HepG2 (cell line): ENCODE measurements at regions not wholly inside any gene's neighbourhood (a gene's known extent, or its start where the extent isn't known, plus 50 kb on each side); places are given as distances from the start of the nearest gene placed in this dataset.

Source experiments
- ATAC-seq: fragments of 200-7000 bp; cut with Tn5 transposase; 3 replicates; pipeline ENCODE4 v1.9.1; 2020; ENCODE audit warnings: mild to moderate bottlenecking, moderate library complexity
- BruUV-seq: library from RNA; stranded (reverse); fragments of 400-500 nt; replicated peaks from 2 replicates; lab custom pipeline; 2021; lab: Mats Ljungman, UMichigan
- CTCF ChIA-PET: fragments of 300-600 bp; formaldehyde crosslinking; extraction: SDS; loops from one replicate; lab custom pipeline; 2021; ENCODE audit warnings: low total read pairs, inconsistent platforms, low intra/inter-chr PET ratio; lab: Yijun Ruan, JAX
- POLR2A ChIA-PET: fragments of 350-600 bp; sonication (Branson Sonifier 250); formaldehyde crosslinking; loops from one replicate; lab custom pipeline; 2020; ENCODE audit warnings: antibody characterized with exemption, inconsistent platforms; lab: Yijun Ruan, JAX
- DNase-seq: peaks from one replicate; pipeline ENCODE4 v3.0.0-alpha.2; 2015; ENCODE audit warnings: low spot score
- FAIRE-seq: peaks from 3 replicates; lab custom pipeline; 2011; peaks lifted over from hg19 to GRCh38; lab: Jason Lieb, UNC
- H2AFZ ChIP-seq: one replicate; pipeline ENCODE4 v1.6.1; 2011; ENCODE audit warnings: low read length, inconsistent platforms
- H3K27ac ChIP-seq: fragments of 300-600 bp; 3 replicates; pipeline ENCODE4 v1.8.0; 2011; ENCODE audit warnings: mixed run types, mild to moderate bottlenecking, mixed read lengths, low read length, inconsistent platforms; ENCODE audit not compliant: insufficient read depth; ENCODE audit errors: extremely low read length
- H3K27me3 ChIP-seq, 2 experiments: fragments of 200-600 bp in 1 of 2; 2 replicates in 1 of 2; 3 replicates in 1 of 2; pipeline versions ENCODE4 v1.6.0 to v1.8.0; 2011; ENCODE audit warnings: low read length in 2 of 2, mild to moderate bottlenecking in 2 of 2, moderate library complexity in 2 of 2, inconsistent platforms in 1 of 2; ENCODE audit not compliant: insufficient read depth in 2 of 2, control insufficient read depth in 1 of 2
- H3K36me3 ChIP-seq, 2 experiments: fragments of 200-600 bp in 1 of 2; replicated peaks in 1 of 2; 2 replicates in 1 of 2; 3 replicates in 1 of 2; pipeline versions ENCODE4 v1.5.1 to v1.8.0; 2011; ENCODE audit warnings: low read length in 2 of 2, inconsistent platforms in 1 of 2; ENCODE audit not compliant: insufficient read depth in 2 of 2, control insufficient read depth in 1 of 2
- H3K4me1 ChIP-seq: 2 replicates; pipeline ENCODE4 v1.5.1; 2012; ENCODE audit warnings: low read length, inconsistent platforms; ENCODE audit not compliant: insufficient read depth
- H3K4me2 ChIP-seq: 2 replicates; pipeline ENCODE4 v1.6.0; 2011; ENCODE audit warnings: low read depth, low read length, inconsistent platforms
- H3K4me3 ChIP-seq, 3 experiments: fragments of 200-600 bp in 1 of 3; sonication (generic), shearing (Covaris generic) in 1 of 3; replicated peaks in 1 of 3; 2 replicates each; pipeline ENCODE4 v1.5.1; 2011 to 2016; ENCODE audit warnings: low read length in 3 of 3, inconsistent platforms in 2 of 3, low read depth in 2 of 3, mild to moderate bottlenecking in 2 of 3, control low read depth in 1 of 3, mixed read lengths in 1 of 3; ENCODE audit not compliant: insufficient read depth in 1 of 3
- H3K79me2 ChIP-seq: one replicate; pipeline ENCODE4 v1.6.1; 2011; ENCODE audit warnings: low read length, inconsistent platforms; ENCODE audit not compliant: insufficient read depth
- H3K9ac ChIP-seq: 2 replicates; pipeline ENCODE4 v1.6.0; 2011; ENCODE audit warnings: mild to moderate bottlenecking, low read depth, low read length, inconsistent platforms; ENCODE audit not compliant: insufficient read depth
- H3K9me3 ChIP-seq: 2 replicates; pipeline ENCODE4 v1.5.1; 2012; ENCODE audit warnings: mild to moderate bottlenecking, low read length
- H4K20me1 ChIP-seq: 2 replicates; pipeline ENCODE4 v1.6.0; 2011; ENCODE audit warnings: inconsistent platforms, mild to moderate bottlenecking, low read length, moderate library complexity; ENCODE audit not compliant: insufficient read depth
- STAG1 ChIP-seq: sonication (generic); formaldehyde crosslinking; IDR thresholded peaks from 2 replicates; pipeline ENCODE4 v1.4.0; 2020; ENCODE audit warnings: missing genetic modification reagents
- ZNF160 ChIP-seq: sonication (generic); formaldehyde crosslinking; IDR thresholded peaks from 2 replicates; pipeline ENCODE4 v1.8.0; 2022; ENCODE audit warnings: mild to moderate bottlenecking, inconsistent platforms, missing genetic modification reagents
- WGBS: methylation state at CpG from one replicate; pipeline ENCODE4 v1.1.6; 2017; ENCODE audit warnings: low lambda C conversion rate; 5-methylcytosine and 5-hydroxymethylcytosine counted together
- in situ Hi-C: cut with HindIII; loops from 2 replicates; pipeline ENCODE4 v1.10.0; 2017; ENCODE audit warnings: low pct_unique_long_range_greater_than_20kb; ENCODE audit not compliant: extremely low pct_ligation_motif_present
- intact Hi-C: fragments of 100-400 bp; cut with micrococcal nuclease; formaldehyde crosslinking; loops from one replicate; pipeline ENCODE4 v1.10.0; 2022; ENCODE audit not compliant: unreplicated experiment
- TF ChIP-seq, protein P1 (sequence below): sonication (generic); formaldehyde crosslinking; IDR thresholded peaks from 2 replicates; pipeline ENCODE4 v1.4.0; 2020; ENCODE audit warnings: mild to moderate bottlenecking, missing genetic modification reagents
- TF ChIP-seq, protein P2 (sequence below): sonication (generic); formaldehyde crosslinking; IDR thresholded peaks from 2 replicates; pipeline ENCODE4 v1.5.0; 2020; ENCODE audit warnings: mild to moderate bottlenecking, missing genetic modification reagents

DNA sequence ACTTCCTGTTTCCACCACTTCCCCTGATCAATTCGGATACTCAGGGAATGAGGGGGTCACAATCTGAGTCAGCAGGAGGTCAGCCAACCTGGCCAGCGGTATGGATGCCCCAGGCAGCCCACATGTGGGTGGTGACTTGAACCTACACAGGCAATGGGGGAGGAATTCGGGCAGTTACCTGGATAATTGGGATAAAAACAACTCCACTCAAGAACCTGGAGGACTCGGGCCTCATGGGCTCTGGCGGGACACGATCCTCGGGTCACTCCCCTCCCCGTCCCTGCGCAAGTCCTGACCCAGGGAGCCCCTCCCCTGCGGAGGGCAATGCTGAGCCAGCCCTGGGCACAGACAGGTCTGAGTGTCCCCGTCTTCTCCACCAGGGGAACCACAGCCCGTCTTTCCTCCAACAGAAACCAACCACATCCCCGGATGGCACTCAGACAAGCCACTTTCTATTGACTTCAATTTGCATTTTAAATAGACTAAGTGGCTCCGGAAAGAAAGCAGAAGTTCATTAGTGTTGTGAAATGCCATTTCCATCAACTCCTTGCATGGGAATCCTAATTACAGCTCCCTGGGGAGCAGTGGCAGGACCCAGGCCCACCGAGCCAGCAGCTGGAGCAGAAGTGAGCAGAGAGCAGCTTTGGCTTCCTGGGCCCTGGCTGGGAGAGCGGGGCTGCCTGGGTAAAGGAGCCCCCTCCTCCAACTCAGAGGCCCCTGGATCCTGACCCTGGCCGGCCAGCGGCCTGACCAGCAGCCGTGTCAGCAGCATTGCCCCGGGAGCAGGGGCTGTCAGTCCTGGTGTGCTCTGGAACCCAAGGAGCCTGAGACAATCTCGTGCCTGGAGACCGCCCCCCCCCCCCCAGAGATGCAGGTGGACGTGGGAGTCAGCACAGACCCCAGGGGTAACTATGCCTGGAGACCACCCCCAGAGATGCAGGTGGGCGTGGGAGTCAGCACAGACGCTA lies 374.1 kb downstream of the ADGRD1 start:
- Histone ChIP-seq H4K20me1 (no peaks in the 10 kb centered on the region), H3K4me1 (no peaks in the 10 kb centered on the region), H2AFZ (no peak overlapping the region), H3K79me2 (no peaks in the 10 kb centered on the region), H3K27me3 (no peaks in the 10 kb centered on the region), H3K4me2 (no peak overlapping the region), H3K27ac (no peak overlapping the region), H3K36me3 (no peaks in the 10 kb centered on the region), H3K4me3 (no peak overlapping the region), H3K9ac (no peak overlapping the region), H3K9me3 (no peaks in the 10 kb centered on the region; the same call in 1 of the 2 replicates)
- FAIRE-seq, result no peak
- DNase-seq, result no peak
- WGBS, result 40% methylated on average over 5 of the region's 25 CpGs
- CTCF ChIA-PET, result no interaction called here
- in situ Hi-C loops (no loop called here), intact Hi-C loops (no loop called here)
- TF ChIP-seq, protein P1, sequence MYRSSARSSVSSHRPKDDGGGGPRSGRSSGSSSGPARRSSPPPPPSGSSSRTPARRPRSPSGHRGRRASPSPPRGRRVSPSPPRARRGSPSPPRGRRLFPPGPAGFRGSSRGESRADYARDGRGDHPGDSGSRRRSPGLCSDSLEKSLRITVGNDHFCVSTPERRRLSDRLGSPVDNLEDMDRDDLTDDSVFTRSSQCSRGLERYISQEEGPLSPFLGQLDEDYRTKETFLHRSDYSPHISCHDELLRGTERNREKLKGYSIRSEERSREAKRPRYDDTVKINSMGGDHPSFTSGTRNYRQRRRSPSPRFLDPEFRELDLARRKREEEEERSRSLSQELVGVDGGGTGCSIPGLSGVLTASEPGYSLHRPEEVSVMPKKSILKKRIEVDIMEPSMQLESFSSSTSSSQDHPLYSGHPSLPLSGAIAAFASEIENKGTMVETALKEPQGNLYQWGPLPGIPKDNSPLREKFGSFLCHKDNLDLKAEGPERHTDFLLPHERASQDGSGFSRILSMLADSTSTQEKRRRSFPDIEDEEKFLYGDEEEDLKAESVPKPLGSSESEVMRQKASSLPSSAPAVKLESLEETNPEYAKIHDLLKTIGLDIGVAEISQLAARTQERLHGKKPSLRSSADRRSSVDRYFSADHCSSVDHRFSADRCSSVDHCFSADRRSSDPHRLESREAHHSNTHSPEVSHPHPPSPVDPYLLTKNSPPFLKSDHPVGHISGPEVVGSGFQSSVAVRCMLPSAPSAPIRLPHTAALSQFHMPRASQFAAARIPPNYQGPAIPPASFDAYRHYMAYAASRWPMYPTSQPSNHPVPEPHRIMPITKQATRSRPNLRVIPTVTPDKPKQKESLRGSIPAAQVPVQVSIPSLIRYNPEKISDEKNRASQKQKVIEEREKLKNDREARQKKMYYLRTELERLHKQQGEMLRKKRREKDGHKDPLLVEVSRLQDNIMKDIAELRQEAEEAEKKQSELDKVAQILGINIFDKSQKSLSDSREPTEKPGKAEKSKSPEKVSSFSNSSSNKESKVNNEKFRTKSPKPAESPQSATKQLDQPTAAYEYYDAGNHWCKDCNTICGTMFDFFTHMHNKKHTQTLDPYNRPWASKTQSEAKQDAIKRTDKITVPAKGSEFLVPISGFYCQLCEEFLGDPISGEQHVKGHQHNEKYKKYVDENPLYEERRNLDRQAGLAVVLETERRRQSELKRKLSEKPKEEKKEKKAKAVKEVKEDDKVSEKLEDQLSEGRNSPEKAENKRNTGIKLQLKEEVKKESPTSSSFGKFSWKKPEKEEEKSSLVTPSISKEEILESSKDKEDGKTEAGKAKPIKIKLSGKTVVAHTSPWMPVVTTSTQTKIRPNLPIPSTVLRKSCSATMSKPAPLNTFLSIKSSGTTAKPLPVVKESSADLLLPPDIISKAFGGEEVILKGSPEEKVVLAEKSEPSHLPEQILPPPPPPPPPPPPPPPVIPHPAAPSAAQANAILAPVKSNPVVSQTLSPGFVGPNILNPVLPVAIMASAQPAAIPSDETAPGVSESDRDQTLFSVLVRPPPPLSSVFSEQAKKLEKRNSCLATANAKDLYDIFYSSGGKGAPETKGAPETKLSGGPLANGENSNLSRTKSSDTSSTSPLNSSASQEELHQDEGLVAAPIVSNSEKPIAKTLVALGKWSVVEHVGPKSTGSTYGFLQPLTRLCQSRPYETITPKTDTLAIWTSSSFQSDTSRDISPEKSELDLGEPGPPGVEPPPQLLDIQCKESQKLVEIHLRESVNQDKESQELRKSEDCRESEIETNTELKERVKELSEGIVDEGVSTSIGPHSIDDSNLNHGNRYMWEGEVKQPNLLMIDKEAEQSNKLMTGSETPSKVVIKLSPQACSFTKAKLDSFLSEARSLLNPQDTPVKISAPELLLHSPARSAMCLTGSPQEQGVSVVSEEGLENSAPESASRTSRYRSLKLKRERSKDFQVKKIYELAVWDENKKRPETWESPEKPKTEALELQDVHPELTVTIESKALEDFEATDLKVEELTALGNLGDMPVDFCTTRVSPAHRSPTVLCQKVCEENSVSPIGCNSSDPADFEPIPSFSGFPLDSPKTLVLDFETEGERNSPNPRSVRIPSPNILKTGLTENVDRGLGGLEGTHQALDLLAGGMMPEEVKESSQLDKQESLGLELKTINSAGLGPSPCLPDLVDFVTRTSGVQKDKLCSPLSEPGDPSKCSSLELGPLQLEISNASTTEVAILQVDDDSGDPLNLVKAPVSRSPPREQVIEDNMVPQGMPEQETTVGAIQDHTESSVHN (CRISPR knock-in tag), result no peak
- peak; percentile 8; the same call in 1 of the 2 replicates for TF ChIP-seq STAG1 (CRISPR knock-in tag)
- TF ChIP-seq ZNF160 (CRISPR knock-in tag), result no peak
- TF ChIP-seq, protein P2, sequence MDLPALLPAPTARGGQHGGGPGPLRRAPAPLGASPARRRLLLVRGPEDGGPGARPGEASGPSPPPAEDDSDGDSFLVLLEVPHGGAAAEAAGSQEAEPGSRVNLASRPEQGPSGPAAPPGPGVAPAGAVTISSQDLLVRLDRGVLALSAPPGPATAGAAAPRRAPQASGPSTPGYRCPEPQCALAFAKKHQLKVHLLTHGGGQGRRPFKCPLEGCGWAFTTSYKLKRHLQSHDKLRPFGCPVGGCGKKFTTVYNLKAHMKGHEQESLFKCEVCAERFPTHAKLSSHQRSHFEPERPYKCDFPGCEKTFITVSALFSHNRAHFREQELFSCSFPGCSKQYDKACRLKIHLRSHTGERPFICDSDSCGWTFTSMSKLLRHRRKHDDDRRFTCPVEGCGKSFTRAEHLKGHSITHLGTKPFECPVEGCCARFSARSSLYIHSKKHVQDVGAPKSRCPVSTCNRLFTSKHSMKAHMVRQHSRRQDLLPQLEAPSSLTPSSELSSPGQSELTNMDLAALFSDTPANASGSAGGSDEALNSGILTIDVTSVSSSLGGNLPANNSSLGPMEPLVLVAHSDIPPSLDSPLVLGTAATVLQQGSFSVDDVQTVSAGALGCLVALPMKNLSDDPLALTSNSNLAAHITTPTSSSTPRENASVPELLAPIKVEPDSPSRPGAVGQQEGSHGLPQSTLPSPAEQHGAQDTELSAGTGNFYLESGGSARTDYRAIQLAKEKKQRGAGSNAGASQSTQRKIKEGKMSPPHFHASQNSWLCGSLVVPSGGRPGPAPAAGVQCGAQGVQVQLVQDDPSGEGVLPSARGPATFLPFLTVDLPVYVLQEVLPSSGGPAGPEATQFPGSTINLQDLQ (CRISPR knock-in tag), result no peak
- peak; percentile 52; the same call in 2 of the 3 replicates for ATAC-seq
- BruUV-seq, result no TSS peak
- POLR2A ChIA-PET, result no interaction called here
